GM12892 (cell line): ENCODE measurements at regions not wholly inside any gene's neighbourhood (a gene's known extent, or its start where the extent isn't known, plus 50 kb on each side); places are given as distances from the start of the nearest gene placed in this dataset.

Experiments
- POLR2A ChIP-seq: IDR thresholded peaks from 2 replicates; pipeline ENCODE4 v1.6.1; 2011; ENCODE audit warnings: low read depth, low read length, control low read depth
- POLR2AphosphoS5 ChIP-seq: IDR thresholded peaks from 2 replicates; pipeline ENCODE4 v1.6.1; 2011; ENCODE audit warnings: low read depth, low read length, control low read depth
- TAF1 ChIP-seq: IDR thresholded peaks from 2 replicates; pipeline ENCODE4 v1.6.1; 2011; ENCODE audit warnings: low read depth, mild to moderate bottlenecking, control low read depth, low read length, borderline replicate concordance

- no peak for TF ChIP-seq POLR2A
- no peak for TF ChIP-seq TAF1
- no peak for TF ChIP-seq POLR2AphosphoS5
Measured at GRCh38 chr12:126483145-126484068, 1418.2 kb downstream of the AACS start.
